NT2/D1 (cell line): ENCODE measurements at regions not wholly inside any gene's neighbourhood (a gene's known extent, or its start where the extent isn't known, plus 50 kb on each side); places are given as distances from the start of the nearest gene placed in this dataset.

Source experiments
- DNase-seq: peaks from one replicate; pipeline ENCODE4 v3.0.0-alpha.2; 2011; ENCODE audit warnings: low read depth, low spot score
- H3K27me3 ChIP-seq: 2 replicates; pipeline ENCODE4 v1.6.0; 2011; ENCODE audit warnings: mild to moderate bottlenecking; ENCODE audit not compliant: insufficient read length, insufficient read depth
- H3K36me3 ChIP-seq: 2 replicates; pipeline ENCODE4 v1.6.1; 2011; ENCODE audit warnings: mild to moderate bottlenecking, low read length, mixed read lengths; ENCODE audit not compliant: insufficient read depth, insufficient read length
- H3K4me1 ChIP-seq: 2 replicates; pipeline ENCODE4 v1.5.1; 2011; ENCODE audit not compliant: insufficient read depth, insufficient read length
- H3K4me3 ChIP-seq: 2 replicates; pipeline ENCODE4 v1.5.1; 2011; ENCODE audit warnings: low read depth; ENCODE audit not compliant: insufficient read length
- H3K9ac ChIP-seq: 2 replicates; pipeline ENCODE4 v1.6.0; 2011; ENCODE audit warnings: low read depth; ENCODE audit not compliant: insufficient read length
- H3K9me3 ChIP-seq: 2 replicates; pipeline ENCODE4 v1.5.1; 2011; ENCODE audit warnings: mild to moderate bottlenecking, low read length; ENCODE audit not compliant: insufficient read depth
- SUZ12 ChIP-seq: IDR thresholded peaks from 2 replicates; pipeline ENCODE4 v1.6.1; 2011; ENCODE audit not compliant: insufficient read length, insufficient read depth; ENCODE audit errors: extremely low read depth
- YY1 ChIP-seq: IDR thresholded peaks from 2 replicates; pipeline ENCODE4 v1.6.1; 2011; ENCODE audit not compliant: insufficient read length, insufficient read depth
- ZNF274 ChIP-seq: IDR thresholded peaks from 2 replicates; pipeline ENCODE4 v1.6.1; 2011; ENCODE audit warnings: mild to moderate bottlenecking, low read depth, low read length

DNA sequence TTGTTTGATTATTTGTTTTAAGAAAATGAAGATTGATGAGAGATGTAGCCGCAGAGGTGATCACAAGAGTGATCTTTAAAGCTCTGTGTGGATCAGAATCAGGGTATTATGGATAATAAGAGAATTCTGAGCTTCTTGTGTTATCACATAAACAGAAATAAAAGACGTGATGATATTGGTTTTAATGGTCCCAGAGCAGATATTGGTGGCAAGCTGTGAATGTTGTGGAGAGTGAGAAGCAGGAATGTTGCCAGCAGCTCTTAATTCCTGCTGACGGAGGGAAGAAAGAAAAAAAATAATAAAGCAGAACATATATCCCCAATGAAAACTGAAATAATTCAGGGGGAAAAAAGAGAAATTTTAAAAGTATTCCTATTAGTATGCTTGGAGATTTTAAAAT lies 1015.9 kb downstream of the PCDH18 start:
- TF ChIP-seq SUZ12 (no peak), YY1 (no peak), ZNF274 (no peak)
- H3K4me1 ChIP-seq: no peaks in the 10 kb centered on the region
- H3K27me3 ChIP-seq: no peaks in the 10 kb centered on the region
- H3K36me3 ChIP-seq: no peaks in the 10 kb centered on the region
- no peak for DNase-seq
- H3K9me3 ChIP-seq: peaks cover 16% of the 10 kb centered on the region; the same call in 1 of the 2 replicates
- no peak overlapping the region for H3K9ac ChIP-seq
- no peak overlapping the region for H3K4me3 ChIP-seq

DNA sequence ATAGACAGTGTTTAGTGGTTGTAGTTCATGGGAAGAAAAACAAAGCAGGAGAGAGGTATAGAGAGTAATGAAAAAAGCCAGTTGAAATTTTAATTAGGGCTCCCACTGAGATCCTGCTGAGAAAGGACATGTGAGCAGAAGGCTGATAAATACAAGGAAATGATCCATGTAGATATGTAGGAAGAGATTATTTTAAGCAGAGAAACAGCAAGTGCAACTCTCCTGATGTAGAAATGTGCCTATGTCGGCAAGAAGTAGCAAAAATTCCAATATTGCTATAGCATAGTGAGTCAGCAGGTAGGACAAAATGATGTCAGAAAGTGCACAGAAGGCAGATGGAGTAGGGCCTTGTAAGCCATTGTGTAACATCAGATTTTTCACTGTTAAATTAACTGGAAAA lies 1027.3 kb downstream of the PCDH18 start:
- no peak for TF ChIP-seq YY1
- no peak for TF ChIP-seq ZNF274
- TF ChIP-seq SUZ12: no peak
- Histone ChIP-seq H3K27me3 (no peaks in the 10 kb centered on the region), H3K36me3 (no peaks in the 10 kb centered on the region), H3K4me3 (no peak overlapping the region), H3K9me3 (no peaks in the 10 kb centered on the region), H3K4me1 (no peaks in the 10 kb centered on the region), H3K9ac (no peak overlapping the region)
- DNase-seq: no peak

DNA sequence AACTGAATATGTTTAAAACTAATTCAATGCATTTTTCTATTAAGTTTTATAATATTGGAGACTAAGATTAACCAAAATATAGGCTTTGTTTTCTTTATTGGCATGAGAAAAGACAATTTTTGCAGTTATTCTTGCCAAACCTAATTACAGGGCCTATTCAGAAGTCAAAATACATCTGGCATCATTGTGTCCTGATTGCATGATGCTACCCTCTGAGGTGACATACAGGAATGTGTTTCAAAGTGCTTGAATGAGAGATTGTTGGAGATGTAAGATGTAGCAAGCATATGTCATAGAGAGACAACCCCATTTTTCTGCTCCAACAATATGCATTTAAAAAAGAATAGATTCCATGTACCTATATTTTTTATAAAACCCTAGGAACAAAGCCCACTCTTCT lies 1036.4 kb downstream of the PCDH18 start:
- H3K9me3 ChIP-seq: no peaks in the 10 kb centered on the region
- H3K27me3 ChIP-seq: no peaks in the 10 kb centered on the region
- no peaks in the 10 kb centered on the region for H3K36me3 ChIP-seq
- DNase-seq: no peak
- H3K4me1 ChIP-seq: no peaks in the 10 kb centered on the region
- H3K4me3 ChIP-seq: no peak overlapping the region
- TF ChIP-seq ZNF274 (no peak), SUZ12 (no peak), YY1 (no peak)
- H3K9ac ChIP-seq: no peak overlapping the region

DNA sequence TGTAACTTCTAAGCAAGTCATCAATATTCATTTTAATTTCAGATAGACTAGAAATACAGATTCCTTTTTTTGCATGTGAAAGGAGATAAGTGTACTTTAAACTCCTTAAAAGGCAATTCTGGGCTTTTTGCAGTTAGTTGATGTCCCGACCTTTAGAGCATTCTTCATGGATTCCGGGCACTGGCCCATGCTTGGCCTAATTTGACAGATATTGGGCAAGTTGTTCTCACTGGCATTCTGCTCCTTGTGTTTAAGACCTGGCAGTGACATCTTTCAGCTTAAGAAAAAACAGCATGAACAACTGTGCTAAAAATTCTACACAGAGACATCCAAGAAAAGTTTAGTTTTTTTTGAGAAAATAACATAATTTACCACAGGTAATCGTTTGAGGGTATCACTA lies 1037.2 kb downstream of the PCDH18 start:
- no peaks in the 10 kb centered on the region for H3K27me3 ChIP-seq
- no peaks in the 10 kb centered on the region for H3K36me3 ChIP-seq
- no peaks in the 10 kb centered on the region for H3K9me3 ChIP-seq
- no peak overlapping the region for H3K9ac ChIP-seq
- no peak overlapping the region for H3K4me3 ChIP-seq
- H3K4me1 ChIP-seq: no peaks in the 10 kb centered on the region
- no peak for DNase-seq
- TF ChIP-seq SUZ12 (no peak), YY1 (no peak), ZNF274 (no peak)

DNA sequence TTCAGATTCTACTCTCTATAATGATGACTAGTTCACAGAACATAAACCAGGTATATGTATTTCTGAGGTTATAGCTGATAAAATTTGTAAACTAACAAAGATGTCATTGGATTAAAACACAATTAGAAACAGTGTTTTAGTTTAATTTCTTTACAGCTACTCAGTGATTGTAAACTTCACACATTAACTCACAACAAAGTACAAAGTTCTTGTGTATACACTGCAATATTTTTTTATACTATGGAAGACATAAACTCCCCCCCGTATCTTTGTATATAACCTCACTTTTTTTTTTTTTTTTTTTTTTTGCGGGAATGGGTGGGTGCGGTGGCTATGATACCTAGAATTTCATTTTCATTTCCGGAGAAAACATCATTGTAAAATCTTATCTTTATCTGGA lies 1043.2 kb downstream of the PCDH18 start:
- no peak overlapping the region for H3K4me3 ChIP-seq
- DNase-seq: no peak
- H3K9ac ChIP-seq: no peak overlapping the region
- TF ChIP-seq SUZ12: no peak
- TF ChIP-seq YY1: no peak
- no peak for TF ChIP-seq ZNF274
- no peaks in the 10 kb centered on the region for H3K36me3 ChIP-seq
- no peaks in the 10 kb centered on the region for H3K27me3 ChIP-seq
- no peaks in the 10 kb centered on the region for H3K4me1 ChIP-seq
- H3K9me3 ChIP-seq: no peaks in the 10 kb centered on the region

DNA sequence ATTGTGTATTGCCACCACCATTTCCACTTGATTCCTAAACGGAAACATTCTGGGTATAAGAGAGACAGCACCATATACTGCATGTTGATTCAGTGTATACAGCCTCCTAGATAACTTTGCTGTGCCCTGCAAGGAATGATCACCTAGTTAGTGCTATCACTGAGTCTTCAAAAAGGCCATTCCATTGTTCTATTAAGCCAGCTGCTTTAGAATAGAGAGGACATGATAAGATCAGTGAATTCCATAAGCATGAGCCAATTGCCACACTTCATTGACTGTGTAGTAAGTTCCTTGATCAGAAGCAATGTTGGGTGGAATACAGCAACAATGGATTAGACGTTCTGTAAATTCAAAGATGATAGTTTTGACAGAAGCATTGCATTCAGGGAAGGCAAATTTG lies 1047.3 kb downstream of the PCDH18 start:
- no peak overlapping the region for H3K9ac ChIP-seq
- TF ChIP-seq SUZ12 (no peak), ZNF274 (no peak), YY1 (no peak)
- no peaks in the 10 kb centered on the region for H3K36me3 ChIP-seq
- DNase-seq: no peak
- no peaks in the 10 kb centered on the region for H3K9me3 ChIP-seq
- H3K4me3 ChIP-seq: no peak overlapping the region
- H3K27me3 ChIP-seq: no peaks in the 10 kb centered on the region
- H3K4me1 ChIP-seq: no peaks in the 10 kb centered on the region

DNA sequence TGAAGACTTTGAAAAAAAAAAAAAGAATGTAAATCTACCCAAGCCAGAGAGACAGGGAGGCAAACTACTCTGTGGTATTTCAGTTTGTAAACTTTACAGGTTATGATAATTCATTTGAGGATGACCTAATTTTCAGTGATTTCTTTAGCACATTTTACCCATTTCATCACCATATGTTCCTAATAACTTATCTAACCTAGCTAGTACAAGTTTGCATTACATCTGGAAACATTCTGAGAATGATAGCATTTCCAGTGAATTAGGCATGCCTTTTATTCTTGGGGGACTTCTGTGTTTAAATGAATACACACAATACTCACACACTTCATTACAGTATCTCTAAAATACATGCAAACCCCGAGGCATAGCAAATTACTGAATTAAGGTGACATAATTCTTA lies 1055.5 kb downstream of the PCDH18 start:
- no peaks in the 10 kb centered on the region for H3K9me3 ChIP-seq

DNA sequence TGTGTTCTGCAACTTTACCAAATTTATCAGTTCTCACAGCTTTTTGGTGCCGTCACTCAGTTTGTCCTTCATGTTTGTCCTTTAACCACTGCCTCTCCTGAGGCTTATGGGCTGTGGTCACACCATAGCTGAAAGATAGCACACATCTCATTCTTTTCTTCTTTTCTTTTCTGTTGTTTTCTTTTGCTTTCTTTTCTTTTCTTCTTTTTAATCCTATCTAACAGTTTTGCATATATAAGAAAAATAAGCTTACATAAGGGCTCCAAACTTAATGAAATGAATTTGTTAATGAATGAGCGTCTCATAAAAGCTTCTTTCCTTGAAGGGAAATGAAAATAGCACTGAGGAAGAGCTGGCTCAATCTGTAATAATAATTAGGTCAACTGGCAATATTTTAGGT lies 1061.2 kb downstream of the PCDH18 start:
- no peaks in the 10 kb centered on the region for H3K36me3 ChIP-seq
- no peaks in the 10 kb centered on the region for H3K9me3 ChIP-seq
- no peaks in the 10 kb centered on the region for H3K27me3 ChIP-seq
- TF ChIP-seq YY1 (no peak), ZNF274 (no peak), SUZ12 (no peak)
- H3K4me3 ChIP-seq: no peak overlapping the region
- no peak overlapping the region for H3K9ac ChIP-seq
- no peaks in the 10 kb centered on the region for H3K4me1 ChIP-seq
- DNase-seq: no peak

More for the DNA sequence above, 1055.5 kb downstream of the PCDH18 start:
- DNase-seq: no peak
- Histone ChIP-seq H3K27me3 (no peaks in the 10 kb centered on the region), H3K36me3 (no peaks in the 10 kb centered on the region), H3K4me3 (no peak overlapping the region), H3K9ac (no peak overlapping the region), H3K4me1 (no peaks in the 10 kb centered on the region)
- TF ChIP-seq SUZ12 (no peak), YY1 (no peak), ZNF274 (no peak)
